Brain microvascular endothelial cell (primary cell): ENCODE measurements at regions not wholly inside any gene's neighbourhood (a gene's known extent, or its start where the extent isn't known, plus 50 kb on each side); places are given as distances from the start of the nearest gene placed in this dataset.

Experiments used
- DNase-seq: peaks from one replicate; pipeline ENCODE4 v3.0.0-alpha.2; 2020
- H3K27ac ChIP-seq: fragments of 250-450 bp; sonication (Bioruptor Pico); 2 replicates; pipeline ENCODE4 v1.5.1; 2020; ENCODE audit warnings: mild to moderate bottlenecking, moderate library complexity
- H3K27me3 ChIP-seq: fragments of 250-450 bp; sonication (Bioruptor Pico); replicated peaks from 2 replicates; pipeline ENCODE4 v1.5.1; 2020; ENCODE audit warnings: mild to moderate bottlenecking
- H3K36me3 ChIP-seq: fragments of 250-450 bp; sonication (Bioruptor Pico); replicated peaks from 2 replicates; pipeline ENCODE4 v1.5.1; 2020; ENCODE audit warnings: mild to moderate bottlenecking
- H3K4me3 ChIP-seq: 2 replicates; pipeline ENCODE4 v1.5.1; 2011; ENCODE audit warnings: low read depth, mild to moderate bottlenecking, control low read depth, low read length, moderate library complexity
- in situ Hi-C: cut with HindIII; loops from 2 replicates; pipeline ENCODE4 v1.10.0; 2017; ENCODE audit warnings: low sequenced_read_pairs, low pct_ligation_motif_present
- TF ChIP-seq, protein P1 (sequence below): IDR thresholded peaks from 2 replicates; pipeline ENCODE4 v1.5.1; 2011; ENCODE audit warnings: low read depth, mild to moderate bottlenecking, moderate library complexity, low read length, control low read depth, inconsistent platforms; ENCODE audit errors: missing control alignments

DNA sequence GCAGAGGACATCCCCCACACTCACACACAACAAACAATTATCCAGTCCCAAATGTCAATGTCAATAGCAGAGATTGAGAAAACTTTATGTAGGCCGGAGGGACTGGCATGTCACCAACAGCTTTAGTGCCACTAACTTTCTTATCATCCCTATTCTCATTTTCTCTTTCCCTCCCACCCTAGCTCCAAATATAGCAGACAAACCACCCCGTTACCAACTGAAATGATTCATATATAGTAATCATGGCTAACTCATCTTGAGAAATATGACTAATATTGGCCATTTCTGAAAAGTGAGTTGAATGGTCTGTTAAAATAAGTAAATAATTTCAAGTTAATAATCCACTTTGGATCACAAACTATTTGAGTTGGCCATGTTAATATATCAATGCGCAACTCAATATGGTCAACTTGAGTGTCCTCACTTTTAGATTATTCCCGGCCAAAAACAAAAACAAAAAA is 242.1 kb upstream of the RND3 start:
- Histone ChIP-seq H3K27me3 (no peaks in the 10 kb centered on the region), H3K27ac (no peak overlapping the region), H3K4me3 (no peak overlapping the region), H3K36me3 (no peaks in the 10 kb centered on the region)
- TF ChIP-seq, protein P1, sequence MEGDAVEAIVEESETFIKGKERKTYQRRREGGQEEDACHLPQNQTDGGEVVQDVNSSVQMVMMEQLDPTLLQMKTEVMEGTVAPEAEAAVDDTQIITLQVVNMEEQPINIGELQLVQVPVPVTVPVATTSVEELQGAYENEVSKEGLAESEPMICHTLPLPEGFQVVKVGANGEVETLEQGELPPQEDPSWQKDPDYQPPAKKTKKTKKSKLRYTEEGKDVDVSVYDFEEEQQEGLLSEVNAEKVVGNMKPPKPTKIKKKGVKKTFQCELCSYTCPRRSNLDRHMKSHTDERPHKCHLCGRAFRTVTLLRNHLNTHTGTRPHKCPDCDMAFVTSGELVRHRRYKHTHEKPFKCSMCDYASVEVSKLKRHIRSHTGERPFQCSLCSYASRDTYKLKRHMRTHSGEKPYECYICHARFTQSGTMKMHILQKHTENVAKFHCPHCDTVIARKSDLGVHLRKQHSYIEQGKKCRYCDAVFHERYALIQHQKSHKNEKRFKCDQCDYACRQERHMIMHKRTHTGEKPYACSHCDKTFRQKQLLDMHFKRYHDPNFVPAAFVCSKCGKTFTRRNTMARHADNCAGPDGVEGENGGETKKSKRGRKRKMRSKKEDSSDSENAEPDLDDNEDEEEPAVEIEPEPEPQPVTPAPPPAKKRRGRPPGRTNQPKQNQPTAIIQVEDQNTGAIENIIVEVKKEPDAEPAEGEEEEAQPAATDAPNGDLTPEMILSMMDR, result no peak
- DNase-seq, result no peak
- in situ Hi-C loops, result no loop called here

DNA sequence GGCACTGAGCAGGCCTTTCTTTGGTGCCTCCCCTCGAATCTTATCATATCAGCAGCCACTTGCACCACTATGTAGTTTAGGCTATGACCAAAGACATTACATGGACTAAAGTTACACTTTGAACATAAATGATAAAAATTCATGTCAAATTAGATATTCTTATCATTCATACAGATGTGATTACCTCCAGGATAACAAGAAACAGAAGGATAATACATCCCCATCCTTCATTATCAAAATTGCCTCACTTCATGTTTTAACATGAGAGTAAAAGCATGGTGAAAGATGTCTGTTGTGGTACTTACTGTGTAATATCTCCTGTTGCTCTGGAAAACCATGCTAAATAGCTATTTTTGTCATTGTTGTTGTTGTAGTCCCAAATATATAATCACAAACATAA is 230.8 kb upstream of the RND3 start:
- no peaks in the 10 kb centered on the region for H3K36me3 ChIP-seq
- H3K27me3 ChIP-seq, result no peaks in the 10 kb centered on the region
- no peak for DNase-seq
- H3K4me3 ChIP-seq, result no peak overlapping the region
- H3K27ac ChIP-seq, result no peak overlapping the region
- in situ Hi-C loops, result no loop called here
- TF ChIP-seq, protein P1, result no peak

DNA sequence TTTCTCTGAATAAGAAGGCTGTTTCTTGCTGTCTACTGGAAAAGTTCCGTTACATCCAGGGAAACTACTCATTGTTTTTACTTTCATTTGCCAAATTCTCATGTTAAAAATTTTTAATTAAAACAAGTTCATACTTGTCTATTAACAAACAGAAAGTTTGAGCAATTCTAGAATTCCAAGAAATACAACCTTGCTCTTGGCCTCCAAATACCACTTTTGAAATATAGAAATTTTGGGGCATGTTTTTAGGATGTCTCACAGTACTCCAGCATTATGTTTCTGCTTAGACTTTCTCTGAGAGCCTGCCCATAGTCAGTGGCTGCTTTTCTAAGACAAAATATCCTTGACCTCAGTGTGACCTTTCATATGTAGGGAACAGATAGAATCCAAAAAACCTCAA is 228.7 kb upstream of the RND3 start:
- no peaks in the 10 kb centered on the region for H3K36me3 ChIP-seq
- H3K4me3 ChIP-seq, result no peak overlapping the region
- DNase-seq, result no peak
- H3K27ac ChIP-seq, result no peak overlapping the region
- TF ChIP-seq, protein P1, result no peak
- in situ Hi-C loops, result no loop called here
- H3K27me3 ChIP-seq, result no peaks in the 10 kb centered on the region

DNA sequence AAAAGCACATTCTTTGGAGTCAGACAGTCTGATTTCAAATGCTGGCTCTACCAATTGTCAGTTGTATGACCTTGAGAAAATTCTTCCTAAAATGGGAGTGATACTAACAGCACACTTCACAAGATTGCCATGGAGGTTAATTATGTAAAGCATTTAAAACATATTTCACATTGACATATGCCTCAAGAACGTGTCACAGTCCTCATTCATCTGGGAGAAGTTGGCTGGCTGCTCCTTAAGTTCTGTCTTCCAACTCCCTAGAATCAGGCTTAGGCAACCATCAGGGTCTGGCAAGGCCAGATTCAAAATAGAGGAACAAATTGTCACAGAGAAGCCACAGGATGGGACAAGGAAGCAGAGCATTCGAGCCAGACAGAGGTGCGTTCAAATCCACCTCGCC is 228.0 kb upstream of the RND3 start:
- no peak for DNase-seq
- H3K4me3 ChIP-seq, result no peak overlapping the region
- in situ Hi-C loops, result no loop called here
- no peak overlapping the region for H3K27ac ChIP-seq
- no peaks in the 10 kb centered on the region for H3K27me3 ChIP-seq
- TF ChIP-seq, protein P1, result no peak
- H3K36me3 ChIP-seq, result no peaks in the 10 kb centered on the region

DNA sequence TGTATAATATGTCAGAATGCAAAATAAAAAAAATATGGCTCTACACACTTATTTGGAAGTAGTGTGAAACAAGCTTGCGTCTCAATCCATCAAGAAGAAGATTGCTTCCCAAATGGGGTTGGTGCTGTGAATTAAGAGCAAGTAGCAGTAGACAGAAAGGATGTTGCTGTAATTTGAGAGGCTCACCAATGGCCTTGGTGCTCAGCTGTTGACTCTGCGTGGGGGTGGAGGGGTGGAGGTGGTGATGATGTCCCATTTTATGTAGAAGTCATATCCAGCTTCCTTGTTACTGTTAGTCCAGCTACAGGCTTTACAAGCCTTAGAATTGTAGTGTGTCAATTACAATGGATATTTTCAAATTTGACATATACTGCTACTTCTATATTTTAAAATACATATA is 223.4 kb upstream of the RND3 start:
- Histone ChIP-seq H3K4me3 (no peak overlapping the region), H3K27ac (no peak overlapping the region), H3K27me3 (no peaks in the 10 kb centered on the region), H3K36me3 (no peaks in the 10 kb centered on the region)
- TF ChIP-seq, protein P1, result no peak
- in situ Hi-C loops, result no loop called here
- DNase-seq, result no peak

DNA sequence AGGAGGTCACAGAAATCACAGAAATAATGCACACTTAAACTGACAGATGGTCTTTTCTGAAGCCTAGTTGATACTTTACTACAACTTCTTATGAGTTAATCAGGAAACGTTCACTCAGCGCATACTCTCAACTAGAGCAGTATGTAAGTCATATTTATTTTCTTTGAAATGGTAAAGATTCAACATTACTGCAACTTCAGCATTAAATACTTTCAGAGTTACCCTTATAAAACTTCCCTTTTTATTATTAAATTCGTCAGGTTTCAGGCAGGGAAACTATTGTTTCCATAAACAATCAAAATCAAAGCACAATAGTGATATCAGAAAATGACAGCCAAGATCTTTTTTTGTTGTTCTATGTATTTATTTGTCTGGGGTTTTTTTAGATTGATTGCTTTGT is 222.6 kb upstream of the RND3 start:
- no peak overlapping the region for H3K4me3 ChIP-seq
- H3K27me3 ChIP-seq, result no peaks in the 10 kb centered on the region
- H3K36me3 ChIP-seq, result no peaks in the 10 kb centered on the region
- DNase-seq, result no peak
- H3K27ac ChIP-seq, result no peak overlapping the region
- in situ Hi-C loops, result no loop called here
- TF ChIP-seq, protein P1, result no peak
